GM23338 (cell line): ENCODE measurements at regions not wholly inside any gene's neighbourhood (a gene's known extent, or its start where the extent isn't known, plus 50 kb on each side); places are given as distances from the start of the nearest gene placed in this dataset.

Experiments used
- CREB1 ChIP-seq: fragments of 250-450 bp; sonication (Bioruptor Pico); IDR thresholded peaks from 2 replicates; pipeline ENCODE4 v1.5.0; 2020; ENCODE audit warnings: low read depth, mild to moderate bottlenecking, moderate library complexity
- EZH2 ChIP-seq: fragments of 200-600 bp; sonication (generic); IDR thresholded peaks from one replicate; pipeline ENCODE4 v1.8.0; 2017; ENCODE audit warnings: antibody characterized with exemption, mild to moderate bottlenecking, low read depth; ENCODE audit not compliant: unreplicated experiment
- EZH2phosphoT487 ChIP-seq: fragments of 200-600 bp; sonication (generic); IDR thresholded peaks from one replicate; pipeline ENCODE4 v1.8.1; 2018; ENCODE audit warnings: antibody characterized with exemption; ENCODE audit not compliant: unreplicated experiment
- POLR2AphosphoS5 ChIP-seq: IDR thresholded peaks from 2 replicates; pipeline ENCODE4 v1.6.1; 2016; ENCODE audit warnings: antibody characterized with exemption, low read depth
- ZNF331 ChIP-seq: fragments of 250-450 bp; sonication (Bioruptor Pico); IDR thresholded peaks from 2 replicates; pipeline ENCODE4 v1.5.0; 2020; ENCODE audit warnings: low read depth, mild to moderate bottlenecking, moderate library complexity
- TF ChIP-seq, protein P1 (sequence below), 2 experiments: fragments of 200-600 bp in 1 of 2; sonication (generic) in 1 of 2; conservative IDR thresholded peaks; 2 replicates each; pipeline versions ENCODE4 v1.5.1 to v1.6.1; 2016 to 2017; ENCODE audit warnings: antibody characterized with exemption in 2 of 2, low read depth in 2 of 2, mild to moderate bottlenecking in 2 of 2, moderate library complexity in 1 of 2
- TF ChIP-seq, protein P2 (sequence below): IDR thresholded peaks from one replicate; pipeline ENCODE4 v1.6.1; 2018; ENCODE audit warnings: antibody characterized with exemption; ENCODE audit not compliant: unreplicated experiment
- TF ChIP-seq, protein P3 (sequence below): fragments of 250-450 bp; sonication (Bioruptor Pico); IDR thresholded peaks from 2 replicates; pipeline ENCODE4 v1.5.0; 2020; ENCODE audit warnings: mild to moderate bottlenecking, moderate library complexity

DNA sequence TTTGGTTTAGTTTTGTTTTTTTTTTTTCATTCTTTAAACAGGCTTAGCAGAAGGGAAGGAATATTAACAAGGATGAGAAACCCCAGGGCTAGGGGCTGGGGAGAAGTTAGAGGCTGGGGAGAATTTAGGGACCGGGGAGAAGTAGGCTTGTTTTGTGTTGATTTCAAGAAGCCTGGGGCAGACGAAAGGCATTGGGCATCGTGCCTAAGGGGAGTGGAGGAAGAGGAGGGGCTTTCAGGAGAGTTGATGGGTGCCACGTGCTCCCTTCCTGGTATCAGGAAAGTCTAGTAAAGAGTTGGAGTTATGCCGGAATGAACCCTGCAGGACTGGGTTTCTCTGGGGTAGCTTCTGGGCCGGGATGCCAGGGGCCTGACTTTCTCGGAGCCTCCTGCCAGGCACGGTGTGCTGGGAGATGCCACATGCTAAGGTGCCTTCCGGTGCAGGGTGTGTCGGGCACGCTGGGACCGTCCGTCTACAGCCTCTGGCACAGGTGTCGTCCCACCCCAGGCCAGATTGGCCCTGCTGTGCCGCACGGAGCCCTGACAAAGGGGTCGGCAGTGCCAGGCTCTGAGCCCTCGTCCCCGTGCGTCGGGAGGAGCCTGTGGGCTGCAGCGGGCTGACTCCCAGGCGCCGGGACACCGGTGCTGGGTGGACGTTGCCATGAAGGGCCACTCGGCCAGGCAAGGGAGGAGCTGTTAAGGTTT, 159.9 kb downstream of the OLFM1 start:
- TF ChIP-seq EZH2 (no peak), EZH2phosphoT487 (no peak), POLR2AphosphoS5 (no peak), CREB1 (CRISPR knock-in tag) (no peak), ZNF331 (no peak)
- TF ChIP-seq, protein P1, sequence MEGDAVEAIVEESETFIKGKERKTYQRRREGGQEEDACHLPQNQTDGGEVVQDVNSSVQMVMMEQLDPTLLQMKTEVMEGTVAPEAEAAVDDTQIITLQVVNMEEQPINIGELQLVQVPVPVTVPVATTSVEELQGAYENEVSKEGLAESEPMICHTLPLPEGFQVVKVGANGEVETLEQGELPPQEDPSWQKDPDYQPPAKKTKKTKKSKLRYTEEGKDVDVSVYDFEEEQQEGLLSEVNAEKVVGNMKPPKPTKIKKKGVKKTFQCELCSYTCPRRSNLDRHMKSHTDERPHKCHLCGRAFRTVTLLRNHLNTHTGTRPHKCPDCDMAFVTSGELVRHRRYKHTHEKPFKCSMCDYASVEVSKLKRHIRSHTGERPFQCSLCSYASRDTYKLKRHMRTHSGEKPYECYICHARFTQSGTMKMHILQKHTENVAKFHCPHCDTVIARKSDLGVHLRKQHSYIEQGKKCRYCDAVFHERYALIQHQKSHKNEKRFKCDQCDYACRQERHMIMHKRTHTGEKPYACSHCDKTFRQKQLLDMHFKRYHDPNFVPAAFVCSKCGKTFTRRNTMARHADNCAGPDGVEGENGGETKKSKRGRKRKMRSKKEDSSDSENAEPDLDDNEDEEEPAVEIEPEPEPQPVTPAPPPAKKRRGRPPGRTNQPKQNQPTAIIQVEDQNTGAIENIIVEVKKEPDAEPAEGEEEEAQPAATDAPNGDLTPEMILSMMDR (conservative IDR thresholded peaks at IDR 0.05; ENCODE audit: low read depth in 2 of 2): no peak
- TF ChIP-seq, protein P2, sequence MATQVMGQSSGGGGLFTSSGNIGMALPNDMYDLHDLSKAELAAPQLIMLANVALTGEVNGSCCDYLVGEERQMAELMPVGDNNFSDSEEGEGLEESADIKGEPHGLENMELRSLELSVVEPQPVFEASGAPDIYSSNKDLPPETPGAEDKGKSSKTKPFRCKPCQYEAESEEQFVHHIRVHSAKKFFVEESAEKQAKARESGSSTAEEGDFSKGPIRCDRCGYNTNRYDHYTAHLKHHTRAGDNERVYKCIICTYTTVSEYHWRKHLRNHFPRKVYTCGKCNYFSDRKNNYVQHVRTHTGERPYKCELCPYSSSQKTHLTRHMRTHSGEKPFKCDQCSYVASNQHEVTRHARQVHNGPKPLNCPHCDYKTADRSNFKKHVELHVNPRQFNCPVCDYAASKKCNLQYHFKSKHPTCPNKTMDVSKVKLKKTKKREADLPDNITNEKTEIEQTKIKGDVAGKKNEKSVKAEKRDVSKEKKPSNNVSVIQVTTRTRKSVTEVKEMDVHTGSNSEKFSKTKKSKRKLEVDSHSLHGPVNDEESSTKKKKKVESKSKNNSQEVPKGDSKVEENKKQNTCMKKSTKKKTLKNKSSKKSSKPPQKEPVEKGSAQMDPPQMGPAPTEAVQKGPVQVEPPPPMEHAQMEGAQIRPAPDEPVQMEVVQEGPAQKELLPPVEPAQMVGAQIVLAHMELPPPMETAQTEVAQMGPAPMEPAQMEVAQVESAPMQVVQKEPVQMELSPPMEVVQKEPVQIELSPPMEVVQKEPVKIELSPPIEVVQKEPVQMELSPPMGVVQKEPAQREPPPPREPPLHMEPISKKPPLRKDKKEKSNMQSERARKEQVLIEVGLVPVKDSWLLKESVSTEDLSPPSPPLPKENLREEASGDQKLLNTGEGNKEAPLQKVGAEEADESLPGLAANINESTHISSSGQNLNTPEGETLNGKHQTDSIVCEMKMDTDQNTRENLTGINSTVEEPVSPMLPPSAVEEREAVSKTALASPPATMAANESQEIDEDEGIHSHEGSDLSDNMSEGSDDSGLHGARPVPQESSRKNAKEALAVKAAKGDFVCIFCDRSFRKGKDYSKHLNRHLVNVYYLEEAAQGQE: no peak
- TF ChIP-seq, protein P3, sequence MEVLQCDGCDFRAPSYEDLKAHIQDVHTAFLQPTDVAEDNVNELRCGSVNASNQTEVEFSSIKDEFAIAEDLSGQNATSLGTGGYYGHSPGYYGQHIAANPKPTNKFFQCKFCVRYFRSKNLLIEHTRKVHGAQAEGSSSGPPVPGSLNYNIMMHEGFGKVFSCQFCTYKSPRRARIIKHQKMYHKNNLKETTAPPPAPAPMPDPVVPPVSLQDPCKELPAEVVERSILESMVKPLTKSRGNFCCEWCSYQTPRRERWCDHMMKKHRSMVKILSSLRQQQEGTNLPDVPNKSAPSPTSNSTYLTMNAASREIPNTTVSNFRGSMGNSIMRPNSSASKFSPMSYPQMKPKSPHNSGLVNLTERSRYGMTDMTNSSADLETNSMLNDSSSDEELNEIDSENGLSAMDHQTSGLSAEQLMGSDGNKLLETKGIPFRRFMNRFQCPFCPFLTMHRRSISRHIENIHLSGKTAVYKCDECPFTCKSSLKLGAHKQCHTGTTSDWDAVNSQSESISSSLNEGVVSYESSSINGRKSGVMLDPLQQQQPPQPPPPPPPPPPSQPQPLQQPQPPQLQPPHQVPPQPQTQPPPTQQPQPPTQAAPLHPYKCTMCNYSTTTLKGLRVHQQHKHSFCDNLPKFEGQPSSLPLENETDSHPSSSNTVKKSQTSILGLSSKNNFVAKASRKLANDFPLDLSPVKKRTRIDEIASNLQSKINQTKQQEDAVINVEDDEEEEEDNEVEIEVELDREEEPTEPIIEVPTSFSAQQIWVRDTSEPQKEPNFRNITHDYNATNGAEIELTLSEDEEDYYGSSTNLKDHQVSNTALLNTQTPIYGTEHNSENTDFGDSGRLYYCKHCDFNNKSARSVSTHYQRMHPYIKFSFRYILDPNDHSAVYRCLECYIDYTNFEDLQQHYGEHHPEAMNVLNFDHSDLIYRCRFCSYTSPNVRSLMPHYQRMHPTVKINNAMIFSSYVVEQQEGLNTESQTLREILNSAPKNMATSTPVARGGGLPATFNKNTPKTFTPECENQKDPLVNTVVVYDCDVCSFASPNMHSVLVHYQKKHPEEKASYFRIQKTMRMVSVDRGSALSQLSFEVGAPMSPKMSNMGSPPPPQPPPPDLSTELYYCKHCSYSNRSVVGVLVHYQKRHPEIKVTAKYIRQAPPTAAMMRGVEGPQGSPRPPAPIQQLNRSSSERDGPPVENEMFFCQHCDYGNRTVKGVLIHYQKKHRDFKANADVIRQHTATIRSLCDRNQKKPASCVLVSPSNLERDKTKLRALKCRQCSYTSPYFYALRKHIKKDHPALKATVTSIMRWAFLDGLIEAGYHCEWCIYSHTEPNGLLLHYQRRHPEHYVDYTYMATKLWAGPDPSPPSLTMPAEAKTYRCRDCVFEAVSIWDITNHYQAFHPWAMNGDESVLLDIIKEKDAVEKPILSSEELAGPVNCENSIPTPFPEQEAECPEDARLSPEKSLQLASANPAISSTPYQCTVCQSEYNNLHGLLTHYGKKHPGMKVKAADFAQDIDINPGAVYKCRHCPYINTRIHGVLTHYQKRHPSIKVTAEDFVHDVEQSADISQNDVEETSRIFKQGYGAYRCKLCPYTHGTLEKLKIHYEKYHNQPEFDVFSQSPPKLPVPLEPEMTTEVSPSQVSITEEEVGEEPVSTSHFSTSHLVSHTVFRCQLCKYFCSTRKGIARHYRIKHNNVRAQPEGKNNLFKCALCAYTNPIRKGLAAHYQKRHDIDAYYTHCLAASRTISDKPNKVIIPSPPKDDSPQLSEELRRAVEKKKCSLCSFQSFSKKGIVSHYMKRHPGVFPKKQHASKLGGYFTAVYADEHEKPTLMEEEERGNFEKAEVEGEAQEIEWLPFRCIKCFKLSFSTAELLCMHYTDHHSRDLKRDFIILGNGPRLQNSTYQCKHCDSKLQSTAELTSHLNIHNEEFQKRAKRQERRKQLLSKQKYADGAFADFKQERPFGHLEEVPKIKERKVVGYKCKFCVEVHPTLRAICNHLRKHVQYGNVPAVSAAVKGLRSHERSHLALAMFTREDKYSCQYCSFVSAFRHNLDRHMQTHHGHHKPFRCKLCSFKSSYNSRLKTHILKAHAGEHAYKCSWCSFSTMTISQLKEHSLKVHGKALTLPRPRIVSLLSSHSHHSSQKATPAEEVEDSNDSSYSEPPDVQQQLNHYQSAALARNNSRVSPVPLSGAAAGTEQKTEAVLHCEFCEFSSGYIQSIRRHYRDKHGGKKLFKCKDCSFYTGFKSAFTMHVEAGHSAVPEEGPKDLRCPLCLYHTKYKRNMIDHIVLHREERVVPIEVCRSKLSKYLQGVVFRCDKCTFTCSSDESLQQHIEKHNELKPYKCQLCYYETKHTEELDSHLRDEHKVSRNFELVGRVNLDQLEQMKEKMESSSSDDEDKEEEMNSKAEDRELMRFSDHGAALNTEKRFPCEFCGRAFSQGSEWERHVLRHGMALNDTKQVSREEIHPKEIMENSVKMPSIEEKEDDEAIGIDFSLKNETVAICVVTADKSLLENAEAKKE: no peak
